ENCODE measurements at regions not wholly inside any gene's neighbourhood (a gene's known extent, or its start where the extent isn't known, plus 50 kb on each side); places are given as distances from the start of the nearest gene placed in this dataset.

GRCh38 chr13:86653009-86653408, 853.8 kb upstream of the SLITRK6 start:
- no peak for TF ChIP-seq CTCF (IDR thresholded peaks at IDR 0.05; ENCODE audit: low read length)
- no peak for TF ChIP-seq EZH2 (IDR thresholded peaks at IDR 0.05; ENCODE audit: borderline replicate concordance, low read length)

Data from OCI-LY1 (cell line).